Right renal pelvis (tissue), 4 donors: ENCODE measurements at regions not wholly inside any gene's neighbourhood (a gene's known extent, or its start where the extent isn't known, plus 50 kb on each side); places are given as distances from the start of the nearest gene placed in this dataset.

ENCODE experiments used
- DNase-seq, 4 donors: peaks; one replicate each; pipeline ENCODE4 v3.0.0-alpha.2; 2013; ENCODE audit warnings: low read depth in 4 of 4, low spot score in 3 of 4, missing footprints in 1 of 4

GRCh38 chr6:150711061-150711460, 111.4 kb downstream of the PLEKHG1 start:
- DNase-seq = no peak

GRCh38 chr6:150711584-150712504, 112.2 kb downstream of the PLEKHG1 start:
- DNase-seq = no peak

DNA sequence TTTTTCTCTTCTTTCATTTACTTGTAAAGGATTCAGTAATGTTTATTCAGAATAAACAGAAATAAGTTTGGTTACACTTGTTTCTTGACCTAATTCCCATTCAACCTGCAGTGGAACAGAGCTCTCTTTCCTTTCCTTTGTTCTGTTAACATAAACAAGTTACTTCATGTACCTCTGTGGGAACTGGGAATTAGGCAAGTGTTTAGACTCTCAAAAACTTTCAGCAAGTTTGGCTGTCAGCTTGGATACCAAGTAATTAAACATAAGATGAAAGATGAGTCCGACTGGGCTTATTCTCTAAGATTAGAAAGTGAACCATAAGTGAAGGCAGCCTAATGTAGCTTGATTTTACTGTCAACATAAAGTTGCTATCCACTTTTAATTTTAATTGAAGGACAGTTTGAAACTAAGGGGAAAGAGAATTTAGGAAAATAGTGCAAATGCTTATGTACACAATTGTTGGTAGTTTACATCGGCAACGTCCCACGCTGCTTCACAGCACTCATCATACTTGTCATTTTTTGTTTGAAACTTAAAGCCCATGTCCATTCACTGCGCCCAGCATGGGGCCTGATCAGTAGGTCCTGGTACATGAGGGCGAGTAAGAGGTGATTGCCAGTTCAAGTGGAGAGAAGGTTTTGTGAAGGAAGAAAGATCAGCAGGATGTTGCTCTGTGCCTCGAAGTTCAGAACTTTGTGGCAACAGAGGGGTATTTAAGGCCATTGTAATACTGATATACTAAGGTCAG, 113.0 kb downstream of the PLEKHG1 start:
- DNase-seq = no peak

- DNase-seq = no peak
These were observed 113.8 kb downstream of the PLEKHG1 start for GRCh38 chr6:150713487-150713886.

DNA sequence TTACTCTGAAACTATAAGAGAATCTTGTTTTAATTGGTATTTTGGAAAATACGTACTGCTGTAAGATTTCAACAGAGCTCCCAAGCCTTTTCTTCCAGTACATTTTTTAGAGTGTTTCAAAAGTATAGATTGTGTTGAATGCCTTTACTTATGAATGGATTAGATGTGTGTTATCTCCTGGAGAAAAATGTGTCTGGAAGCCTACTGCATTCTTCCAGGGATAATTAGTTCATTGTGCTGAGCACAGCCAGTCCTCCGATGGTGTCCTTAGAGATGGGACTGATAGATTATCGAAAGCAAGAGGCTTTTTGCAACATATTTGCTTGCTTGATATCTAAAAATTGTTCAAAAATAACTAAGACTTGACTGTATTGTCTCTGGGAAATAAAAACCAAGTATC, 114.2 kb downstream of the PLEKHG1 start:
- no peak for DNase-seq

GRCh38 chr6:150715133-150715532, 115.4 kb downstream of the PLEKHG1 start:
- no peak for DNase-seq

- no peak for DNase-seq
These were observed 117.7 kb downstream of the PLEKHG1 start for GRCh38 chr6:150717419-150717818.

- DNase-seq = no peak
These were observed 119.5 kb downstream of the PLEKHG1 start for GRCh38 chr6:150719099-150719766.

- DNase-seq = no peak
These were observed 120.1 kb downstream of the PLEKHG1 start for GRCh38 chr6:150719831-150720230.

DNA sequence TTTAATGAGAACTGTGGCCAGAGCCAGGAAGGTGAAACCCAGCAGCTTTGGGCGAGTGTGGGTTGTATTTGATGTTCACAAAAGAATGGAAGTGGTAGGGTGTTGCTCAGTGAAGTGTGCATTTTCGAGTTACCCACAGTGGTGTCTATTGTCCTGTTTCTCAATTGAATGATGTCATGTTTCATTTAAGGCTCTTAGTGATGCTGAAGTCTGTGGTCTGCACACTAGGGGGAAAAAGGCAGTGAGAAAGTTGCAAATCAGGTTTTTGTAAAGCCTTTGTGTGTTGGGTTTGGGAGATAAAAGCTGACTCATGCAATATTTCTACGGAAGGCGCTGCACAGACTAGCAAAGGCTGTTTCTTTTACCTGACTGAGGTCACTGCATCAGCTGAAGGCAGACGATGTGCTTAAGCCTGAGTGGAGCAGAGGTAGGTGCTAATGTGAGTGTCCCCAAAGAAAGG, 121.1 kb downstream of the PLEKHG1 start:
- peak in 3 of 4 donors; percentile 43 to 57 (median 43) for DNase-seq

DNA sequence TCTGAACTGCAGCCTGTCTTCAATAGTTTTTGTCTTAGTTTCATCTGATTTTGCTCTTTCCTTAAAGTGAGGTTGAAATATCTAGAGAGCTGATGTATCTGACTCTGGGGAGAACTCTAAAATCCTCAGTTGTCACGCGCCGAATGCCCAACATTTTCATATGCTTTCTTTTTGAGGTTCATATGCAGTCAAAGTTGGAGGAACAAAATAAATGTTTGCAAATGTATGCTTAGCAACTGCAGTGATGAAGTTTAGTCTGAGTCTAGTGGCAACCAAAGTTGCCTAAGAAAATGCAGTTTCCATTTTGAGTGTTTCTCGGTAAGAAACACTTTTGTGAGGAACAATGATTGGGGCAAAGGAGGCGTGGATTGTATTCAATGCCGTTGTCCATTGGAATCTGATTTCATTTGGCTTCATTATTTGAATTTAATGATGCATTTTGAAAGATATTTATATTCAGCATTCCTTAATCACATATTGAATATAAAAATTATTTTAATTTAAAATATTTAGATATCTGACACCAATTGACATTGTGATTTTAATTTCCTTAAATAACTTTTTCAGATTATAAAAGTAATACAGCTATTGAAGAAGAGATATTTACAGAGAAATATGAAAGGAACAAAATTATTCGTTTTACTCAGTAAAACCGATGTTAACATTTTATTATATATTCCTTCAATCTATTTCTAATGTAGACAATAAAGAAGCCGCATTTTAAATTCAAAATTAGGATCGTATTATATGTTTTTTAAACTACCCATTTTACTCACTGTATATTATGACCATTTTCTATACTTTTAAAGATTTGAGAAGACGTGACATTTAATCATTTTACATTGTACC, 122.0 kb downstream of the PLEKHG1 start:
- DNase-seq = no peak

DNA sequence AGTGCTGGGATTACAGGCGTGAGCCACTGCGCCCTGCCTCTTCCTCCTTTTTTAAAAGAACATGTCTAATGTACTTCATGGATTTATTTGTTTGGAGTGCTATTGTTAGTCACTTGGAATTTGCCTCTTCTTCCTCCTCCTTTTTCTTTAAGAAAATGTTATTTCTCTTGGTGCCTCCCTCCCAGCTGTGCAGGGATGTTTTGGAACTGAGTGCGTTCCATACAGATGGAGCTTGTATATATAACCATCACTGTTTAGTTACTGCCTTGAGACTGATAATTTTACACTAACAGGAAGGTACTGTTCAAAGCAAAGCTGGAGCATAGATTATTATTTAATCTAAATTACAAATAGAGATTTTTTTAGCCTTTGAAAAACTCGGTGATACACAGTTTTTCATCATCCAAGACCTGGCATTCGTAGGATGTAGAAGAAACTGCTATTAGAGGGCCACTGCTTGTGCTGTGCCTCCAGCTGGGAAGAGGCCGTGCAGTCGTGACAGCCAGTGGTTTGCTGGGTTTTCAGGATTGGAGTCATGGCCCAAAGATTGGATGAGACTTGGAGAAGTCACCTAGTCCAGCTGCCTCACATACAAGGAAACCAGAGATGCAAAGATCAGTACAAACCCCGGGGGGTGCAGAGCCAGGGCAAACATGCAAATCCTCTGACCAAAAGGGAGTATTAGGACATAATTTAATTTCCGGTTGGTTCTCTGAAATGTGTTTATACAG, 123.1 kb downstream of the PLEKHG1 start:
- no peak for DNase-seq

DNA sequence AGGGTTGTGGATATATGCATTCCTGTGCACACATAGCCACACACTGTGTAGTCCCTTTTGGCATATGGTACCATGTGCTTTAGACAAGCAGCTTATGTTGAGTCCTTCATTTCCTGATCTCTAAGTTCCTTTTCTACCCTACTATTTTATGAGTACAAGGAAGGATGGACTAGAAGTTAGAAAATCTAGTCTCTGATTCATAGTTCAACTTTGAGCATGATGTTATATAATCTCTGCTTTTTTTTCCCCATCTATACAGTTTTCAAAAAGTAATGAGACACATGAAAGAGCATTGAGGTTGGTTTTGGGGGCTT, 123.6 kb downstream of the PLEKHG1 start:
- DNase-seq = no peak

GRCh38 chr6:150723857-150724256, 124.2 kb downstream of the PLEKHG1 start:
- no peak for DNase-seq

- DNase-seq = no peak
These were observed 126.1 kb downstream of the PLEKHG1 start for GRCh38 chr6:150725795-150726194.

GRCh38 chr6:150729188-150729748, 129.6 kb downstream of the PLEKHG1 start:
- DNase-seq = no peak

GRCh38 chr6:150730801-150731457, 131.2 kb downstream of the PLEKHG1 start:
- no peak for DNase-seq

GRCh38 chr6:150732765-150733539, 132.6 kb upstream of the MTHFD1L start:
- DNase-seq = no peak
